Pancreas (tissue), 10 donors: ENCODE measurements at regions not wholly inside any gene's neighbourhood (a gene's known extent, or its start where the extent isn't known, plus 50 kb on each side); places are given as distances from the start of the nearest gene placed in this dataset.

Experiments used
- ATAC-seq, 4 donors: fragments of 200-7000 bp; cut with Tn5 transposase; one replicate each; pipeline versions ENCODE4 v1.8.0 to v1.9.1; 2020; ENCODE audit warnings: mild to moderate bottlenecking in 4 of 4, moderate library complexity in 4 of 4
- DNase-seq, 6 donors: peaks; one replicate each; pipeline ENCODE4 v3.0.0-alpha.2; 2020
- FAIRE-seq: peaks from 2 replicates; lab custom pipeline; 2012; peaks lifted over from hg19 to GRCh38; lab: Jason Lieb, UNC
- H3K27ac ChIP-seq, 4 donors: fragments of 200-600 bp; sonication (generic); 1 replicate in 3 of 4; 2 replicates in 1 of 4; pipeline versions ENCODE4 v1.5.0 to v1.8.0; 2020
- H3K27me3 ChIP-seq, 4 donors: fragments of 200-600 bp; one replicate each; pipeline ENCODE4 v1.8.0; 2021
- H3K36me3 ChIP-seq, 3 donors: fragments of 200-600 bp; sonication (generic) in 1 of 3; one replicate each; pipeline versions ENCODE4 v1.5.0 to v1.8.0; 2020 to 2021
- H3K4me1 ChIP-seq, 3 donors: fragments of 200-600 bp; one replicate each; pipeline ENCODE4 v1.8.0; 2021
- H3K4me3 ChIP-seq, 4 donors: fragments of 200-600 bp; sonication (generic) in 2 of 4; one replicate each; pipeline versions ENCODE4 v1.5.0 to v1.8.0; 2020 to 2021
- H3K9me3 ChIP-seq, 4 donors: fragments of 200-600 bp; one replicate each; pipeline ENCODE4 v1.8.0; 2021
- CTCF ChIP-seq, 4 donors: fragments of 200-600 bp; sonication (generic) in 3 of 4; IDR thresholded peaks; one replicate each; pipeline versions ENCODE4 v1.5.0 to v1.8.0; 2021; ENCODE audit warnings: antibody characterized with exemption in 4 of 4
- WGBS, 2 donors: extraction: QIAGEN DNeasy Blood & Tissue Kit; methylation state at CpG; one replicate each; pipeline ENCODE4 v1.1.7; 2013; 5-methylcytosine and 5-hydroxymethylcytosine counted together
- intact Hi-C, 3 donors: fragments of 100-400 bp; cut with DNase I; formaldehyde crosslinking; loops; one replicate each; pipeline versions ENCODE4 v1.11.1 to v1.14.2; 2022
- donor health status: healthy with polysubstance abuse.
- donor health status: DM: no; HTN: no; CAD: no; lungs with moderate emphysema.
- donor health status: DM: no; HTN: no; CAD: no.
- donor health status: control.
- donor health status: control.
- donor health status: Bipolar disorder and iron deficiency.
- donor health status: DM: yes; HTN: yes; CAD: no.
- donor health status: DM: no; HTN: no; CAD: no.
- donor health status: DM: no; HTN: no; CAD: no.
- donor health status: DM: yes; HTN: yes; CAD: no.

- no peak for TF ChIP-seq CTCF (IDR thresholded peaks at IDR 0.05)
- no peak for FAIRE-seq
- no peak for ATAC-seq
- H3K4me3 ChIP-seq: no peak overlapping the region
- no peaks in the 10 kb centered on the region for H3K27me3 ChIP-seq
- WGBS, 2 donors: 78 to 92% methylated on average over 3 of the region's 3 CpGs
- intact Hi-C loops: no loop called here
- H3K9me3 ChIP-seq: no peaks in the 10 kb centered on the region
- no peak overlapping the region for H3K27ac ChIP-seq
- no peak for DNase-seq
- no peaks in the 10 kb centered on the region for H3K36me3 ChIP-seq
- peaks cover 4 to 8% (median 7%) of the 10 kb centered on the region in 3 donors for H3K4me1 ChIP-seq
Observed at GRCh38 chr3:168336276-168336675, 240.6 kb upstream of the GOLIM4 start.

GRCh38 chr3:168333410-168333935, 237.7 kb upstream of the GOLIM4 start:
- Histone ChIP-seq H3K27ac (no peak overlapping the region), H3K4me1 (no peaks in the 10 kb centered on the region), H3K36me3 (no peaks in the 10 kb centered on the region), H3K9me3 (no peaks in the 10 kb centered on the region), H3K27me3 (no peaks in the 10 kb centered on the region), H3K4me3 (no peak overlapping the region)
- ATAC-seq: no peak
- no peak for TF ChIP-seq CTCF (IDR thresholded peaks at IDR 0.05)
- DNase-seq: no peak
- intact Hi-C loops: no loop called here
- FAIRE-seq: no peak

GRCh38 chr3:168331756-168332155, 236.0 kb upstream of the GOLIM4 start:
- no peak for FAIRE-seq
- H3K27me3 ChIP-seq: no peaks in the 10 kb centered on the region
- no peak for DNase-seq
- 54 to 59% methylated on average over 3 of the region's 3 CpGs for WGBS, 2 donors
- H3K4me1 ChIP-seq: no peaks in the 10 kb centered on the region
- no peaks in the 10 kb centered on the region for H3K36me3 ChIP-seq
- H3K27ac ChIP-seq: no peak overlapping the region
- intact Hi-C loops: no loop called here
- TF ChIP-seq CTCF (IDR thresholded peaks at IDR 0.05): no peak
- H3K9me3 ChIP-seq: no peaks in the 10 kb centered on the region
- no peak for ATAC-seq
- H3K4me3 ChIP-seq: no peak overlapping the region

- H3K9me3 ChIP-seq: no peaks in the 10 kb centered on the region
- intact Hi-C loops: no loop called here
- H3K4me1 ChIP-seq: no peaks in the 10 kb centered on the region
- H3K27ac ChIP-seq: no peak overlapping the region
- DNase-seq (no peak), ATAC-seq (no peak), FAIRE-seq (no peak)
- no peak for TF ChIP-seq CTCF (IDR thresholded peaks at IDR 0.05)
- H3K36me3 ChIP-seq: no peaks in the 10 kb centered on the region
- no peak overlapping the region for H3K4me3 ChIP-seq
- WGBS, 2 donors: 96 to 99% methylated on average over 3 of the region's 3 CpGs
- no peaks in the 10 kb centered on the region for H3K27me3 ChIP-seq
Observed at GRCh38 chr3:168330983-168331382, 235.3 kb upstream of the GOLIM4 start.

GRCh38 chr3:168327856-168328255, 232.1 kb upstream of the GOLIM4 start:
- intact Hi-C loops: no loop called here
- Histone ChIP-seq H3K27me3 (no peaks in the 10 kb centered on the region), H3K4me3 (no peak overlapping the region), H3K36me3 (no peaks in the 10 kb centered on the region), H3K4me1 (no peaks in the 10 kb centered on the region), H3K27ac (no peak overlapping the region), H3K9me3 (no peaks in the 10 kb centered on the region)
- FAIRE-seq (no peak), DNase-seq (no peak), ATAC-seq (no peak)
- WGBS, 2 donors: 57 to 58% methylated on average over 1 of the region's 1 CpG
- TF ChIP-seq CTCF (IDR thresholded peaks at IDR 0.05): no peak
